Islet precursor cell (in vitro differentiated cells): ENCODE measurements at regions not wholly inside any gene's neighbourhood (a gene's known extent, or its start where the extent isn't known, plus 50 kb on each side); places are given as distances from the start of the nearest gene placed in this dataset.
"Not testable (repeated sequence)": the region's sequence is repeated elsewhere in the genome, so short reads cannot be mapped to it uniquely, and the experiment has no call there.

Experiments used
- DNase-seq: peaks from one replicate; pipeline ENCODE4 v3.0.0-alpha.2; 2018

DNA sequence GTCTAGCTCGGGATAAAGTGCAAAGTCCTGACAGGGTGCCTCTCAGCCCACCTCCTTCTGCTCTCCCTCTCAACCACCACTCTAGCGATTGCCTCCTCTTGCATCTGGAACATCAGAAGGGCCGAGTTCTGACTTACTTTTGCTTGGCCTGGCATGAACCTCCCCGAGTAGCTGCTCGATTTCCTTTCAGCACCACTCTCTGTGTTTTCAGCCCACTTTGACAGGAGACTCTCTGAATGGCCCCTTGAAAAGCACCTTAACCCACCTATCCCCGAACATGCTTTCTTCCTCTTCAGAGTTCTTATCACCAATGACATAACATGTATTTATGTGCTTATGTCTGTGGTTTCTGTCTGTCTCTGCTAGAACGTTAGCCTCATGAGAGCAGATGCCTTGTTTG lies 225.8 kb upstream of the RUNX1 start:
- DNase-seq: no peak

DNA sequence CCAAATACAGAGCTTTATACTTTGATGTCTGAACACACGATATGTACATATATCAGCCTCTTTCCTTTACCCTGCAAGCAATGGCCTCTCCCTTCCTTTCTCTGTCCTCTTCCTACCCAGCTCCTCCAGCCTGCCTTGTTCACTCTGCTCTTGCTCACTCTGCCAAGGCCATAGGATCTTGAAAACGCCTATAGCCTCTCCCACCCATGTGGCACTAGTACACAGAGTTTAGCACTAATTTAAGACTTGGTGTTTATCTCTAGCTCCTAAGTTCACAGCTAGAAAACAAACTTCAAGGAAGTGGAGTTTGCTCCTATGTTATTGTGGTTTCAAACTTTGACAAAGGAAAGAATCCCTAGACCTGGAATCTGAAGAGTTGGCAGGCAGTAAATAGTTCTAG lies 225.0 kb upstream of the RUNX1 start:
- no peak for DNase-seq

DNA sequence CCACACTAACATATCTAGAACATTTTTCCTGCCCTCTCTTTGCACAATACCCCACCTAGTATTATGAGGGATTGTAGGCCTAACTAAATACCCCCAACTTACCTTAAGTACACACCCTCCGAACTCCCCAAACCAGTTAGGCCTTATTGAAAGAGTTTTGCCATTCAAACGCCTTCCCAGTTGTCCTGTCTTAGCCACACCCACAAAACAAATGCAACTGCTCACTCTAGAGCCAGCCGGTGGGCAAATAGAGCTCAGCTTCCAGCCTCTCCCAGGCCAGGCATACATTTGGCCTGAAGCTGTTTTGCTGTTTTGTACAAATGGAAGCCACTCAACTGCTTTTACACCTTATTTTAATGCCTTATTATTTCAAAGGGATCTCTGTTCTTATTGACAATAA lies 224.2 kb upstream of the RUNX1 start:
- DNase-seq: peak; percentile 88

DNA sequence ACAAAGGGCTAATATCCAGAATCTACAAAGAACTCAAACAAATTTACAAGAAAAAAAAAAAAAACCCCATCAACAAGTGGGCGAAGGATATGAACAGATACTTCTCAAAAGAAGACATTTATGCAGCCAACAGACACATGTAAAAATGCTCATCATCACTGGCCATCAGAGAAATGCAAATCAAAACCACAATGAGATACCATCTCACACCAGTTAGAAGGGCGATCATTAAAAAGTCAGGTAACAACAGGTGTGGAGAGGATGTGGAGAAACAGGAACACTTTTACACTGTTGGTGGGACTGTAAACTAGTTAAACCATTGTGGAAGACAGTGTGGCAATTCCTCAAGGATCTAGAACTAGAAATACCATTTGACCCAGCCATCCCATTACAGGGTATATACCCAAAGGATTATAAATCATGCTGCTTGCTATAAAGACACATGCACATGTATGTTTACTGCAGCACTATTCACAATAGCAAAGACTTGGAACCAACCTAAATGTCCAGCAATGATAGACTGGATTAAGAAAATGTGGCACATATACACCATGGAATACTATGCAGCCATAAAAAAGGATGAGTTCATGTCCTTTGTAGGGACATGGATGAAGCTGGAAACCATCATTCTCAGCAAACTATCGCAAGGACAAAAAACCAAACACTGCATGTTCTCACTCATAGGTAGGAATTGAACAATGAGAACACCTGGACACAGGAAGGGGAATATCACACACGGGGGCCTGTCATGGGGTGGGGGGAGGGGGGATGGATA lies 222.4 kb upstream of the RUNX1 start:
- DNase-seq: not testable (repeated sequence)

DNA sequence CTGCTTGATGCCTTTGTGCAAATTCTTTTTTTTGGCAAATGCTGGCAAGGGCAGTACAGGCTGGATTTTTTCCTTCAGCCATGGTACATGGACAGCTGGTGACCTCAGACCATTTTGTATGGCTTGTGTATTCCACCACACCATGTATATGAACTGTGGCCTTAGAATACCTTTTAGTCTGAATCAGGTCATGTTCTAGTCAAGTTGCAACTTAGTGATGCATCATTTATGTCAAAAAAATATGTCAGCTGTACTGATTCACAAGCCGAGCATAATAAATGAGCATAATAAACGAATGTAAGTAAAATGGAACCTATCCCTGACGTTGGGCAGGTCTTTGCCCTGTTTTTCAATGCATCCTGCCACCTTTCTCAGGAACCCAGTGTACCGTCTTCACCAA lies 219.7 kb upstream of the RUNX1 start:
- DNase-seq: no peak

DNA sequence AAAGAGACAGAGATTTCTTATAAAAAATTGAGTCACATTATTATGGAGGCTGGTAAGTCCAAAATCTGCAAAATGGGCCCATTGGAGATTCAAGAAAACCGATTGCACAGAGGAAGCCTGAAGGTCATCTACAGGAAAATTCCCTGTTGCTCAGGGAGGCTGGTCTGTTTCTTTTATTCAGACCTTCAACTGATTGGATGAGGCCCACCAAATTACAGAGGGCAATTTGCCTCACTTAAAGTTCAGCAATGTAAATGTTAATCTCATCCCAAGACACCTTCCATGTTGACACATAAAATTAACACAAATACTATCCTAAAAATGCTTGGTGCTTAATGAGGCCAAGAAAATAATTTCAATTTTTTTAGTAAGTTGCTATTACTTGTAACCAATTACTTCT lies 219.2 kb upstream of the RUNX1 start:
- no peak for DNase-seq

DNA sequence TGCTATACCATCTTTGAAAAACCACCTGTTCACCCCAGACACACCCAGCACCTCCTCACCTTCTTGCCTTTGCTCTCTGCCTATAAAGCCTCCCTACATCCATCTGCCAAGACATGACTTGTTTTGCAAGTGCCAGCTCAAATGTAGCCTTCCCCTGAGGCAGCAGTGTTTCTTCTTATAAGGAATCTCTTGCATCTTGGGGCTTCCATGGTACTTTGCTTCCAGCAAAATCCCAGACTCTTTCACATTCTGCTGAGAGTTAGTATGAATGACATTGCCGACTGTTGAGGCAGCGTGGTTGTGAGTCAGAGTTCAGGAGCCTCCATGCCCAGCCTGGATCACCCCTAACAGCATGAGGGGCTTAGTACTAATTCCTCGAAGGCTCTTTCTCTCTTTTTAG lies 217.4 kb upstream of the RUNX1 start:
- DNase-seq: peak; percentile 79

DNA sequence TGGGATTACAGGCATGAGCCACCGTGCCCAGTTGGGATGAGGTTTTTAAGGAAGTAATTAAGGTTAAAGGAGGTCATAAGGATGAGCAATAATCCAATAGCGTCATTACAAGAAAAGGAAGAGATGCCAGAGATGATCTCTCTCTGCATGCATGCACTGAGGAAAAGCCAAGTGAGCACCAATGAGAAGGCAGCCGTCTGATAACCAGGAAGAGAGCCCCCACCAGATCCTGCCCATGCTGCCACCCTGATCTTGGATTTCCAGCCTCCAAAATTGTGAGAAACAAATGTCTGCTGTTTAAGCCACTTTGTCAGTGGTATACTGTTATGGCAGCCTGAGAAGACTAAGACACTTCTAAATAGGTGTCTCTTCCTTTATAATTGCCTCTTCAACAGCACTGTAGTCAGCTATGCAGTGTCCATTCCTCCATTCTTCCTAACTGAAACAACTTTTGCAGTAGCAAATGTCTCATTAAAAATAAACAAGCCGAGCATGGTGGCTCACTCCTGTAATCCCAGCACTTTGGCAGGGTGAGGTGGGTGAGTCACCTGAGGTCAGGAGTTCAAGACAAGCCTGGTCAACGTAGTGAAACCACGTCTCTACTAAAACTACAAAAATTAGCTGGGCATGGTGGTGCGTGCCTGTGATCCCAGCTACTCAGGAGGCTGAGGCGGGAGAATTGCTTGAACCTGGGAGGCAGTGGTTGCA lies 216.2 kb upstream of the RUNX1 start:
- DNase-seq: no peak

DNA sequence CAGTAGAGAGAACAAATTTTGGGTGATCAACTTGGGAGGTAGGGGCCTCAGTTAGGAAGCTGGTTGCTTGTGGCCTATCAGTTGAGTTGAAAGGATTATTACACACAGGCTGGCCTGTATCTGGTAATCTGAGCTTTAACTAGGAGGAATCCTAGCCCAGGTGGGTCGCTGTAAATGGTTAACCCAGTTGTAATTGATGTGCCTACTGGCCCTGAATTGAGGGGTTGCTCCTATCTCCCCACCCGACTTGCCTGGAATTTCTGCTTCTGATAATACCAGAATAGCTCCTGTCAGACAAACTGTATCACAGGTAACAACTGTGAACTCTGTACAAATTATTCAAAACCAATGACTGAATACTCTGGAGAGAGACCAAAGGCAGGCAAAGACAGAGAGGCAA lies 210.4 kb upstream of the RUNX1 start:
- DNase-seq: no peak

DNA sequence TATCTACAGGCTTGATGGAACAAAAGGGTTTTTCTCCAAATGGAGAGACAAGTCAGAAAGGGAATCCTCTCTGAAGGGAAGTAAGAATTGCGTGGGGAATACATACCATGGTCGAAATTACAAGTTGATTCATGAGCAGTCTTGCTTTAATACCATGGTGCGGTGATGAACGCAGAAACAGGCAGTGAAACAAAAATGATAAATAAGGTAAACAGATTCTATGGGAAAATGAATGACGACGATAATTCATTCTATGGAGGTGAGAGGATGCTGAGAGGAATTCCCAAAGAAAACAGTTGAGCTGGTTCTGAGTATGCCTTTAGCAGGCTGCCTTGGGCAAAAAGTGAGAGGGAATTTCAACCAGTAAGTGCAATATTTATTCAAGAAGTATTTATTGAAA lies 209.4 kb upstream of the RUNX1 start:
- no peak for DNase-seq

DNA sequence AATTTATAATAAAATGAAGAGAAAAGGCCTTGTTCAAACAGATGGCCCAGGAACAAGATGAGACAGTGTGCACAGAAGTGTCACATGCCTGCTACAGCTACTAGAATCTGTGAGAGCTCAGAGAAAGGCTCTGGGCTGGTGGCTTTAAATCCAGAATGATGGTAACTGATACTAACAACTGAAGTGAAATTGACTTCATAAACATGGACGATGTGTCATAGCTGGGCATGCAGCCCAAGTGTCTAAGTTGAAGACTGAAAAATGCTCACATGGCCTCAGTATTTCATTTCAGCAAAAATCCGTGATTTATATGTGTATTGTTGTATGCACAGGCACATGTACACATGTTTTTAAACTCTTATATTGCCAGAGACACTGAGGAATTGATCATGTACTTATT lies 208.3 kb upstream of the RUNX1 start:
- DNase-seq: no peak

DNA sequence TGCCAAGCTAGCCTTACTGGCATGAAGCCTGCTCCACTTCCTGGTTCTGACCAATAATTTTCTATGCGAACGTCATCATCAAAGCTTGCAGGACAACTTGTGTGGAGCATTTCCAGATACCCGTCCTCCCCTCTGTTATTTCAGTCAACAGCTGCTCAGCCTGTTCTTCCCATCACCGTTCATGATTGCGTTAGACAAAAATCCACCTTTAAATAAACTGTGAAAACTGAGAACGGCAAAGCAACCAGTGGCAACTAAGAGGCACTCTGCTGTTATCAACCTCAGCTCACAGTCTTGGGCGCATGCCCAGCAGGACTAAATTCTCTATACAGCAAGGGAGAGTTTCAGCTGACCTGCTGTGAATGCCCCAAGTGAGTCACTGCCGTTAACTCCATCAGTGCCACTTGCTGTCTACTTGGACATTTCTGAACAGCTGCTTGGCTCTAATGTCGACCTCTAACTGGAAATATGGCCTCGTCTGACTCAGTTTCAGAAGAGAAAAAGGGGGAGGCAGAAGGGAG lies 207.4 kb upstream of the RUNX1 start:
- peak; percentile 92 for DNase-seq

DNA sequence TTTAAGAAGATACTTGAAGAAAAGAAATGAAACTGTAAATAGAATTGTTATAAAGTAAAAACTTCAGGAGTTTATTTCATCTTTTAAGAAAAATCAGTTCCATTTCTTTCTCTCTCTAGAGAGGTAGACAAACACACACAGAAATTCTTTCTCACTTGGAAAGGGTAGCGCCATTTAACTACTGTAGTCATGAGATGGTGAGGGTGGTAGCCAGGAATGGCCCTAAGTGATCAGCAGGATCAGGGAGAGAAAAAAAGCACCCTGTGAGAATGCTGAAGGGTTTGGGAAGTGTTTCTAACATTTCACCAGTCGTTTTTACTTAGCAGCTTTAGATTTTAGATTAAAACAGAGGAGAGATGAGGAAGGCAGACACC lies 205.7 kb upstream of the RUNX1 start:
- no peak for DNase-seq

DNA sequence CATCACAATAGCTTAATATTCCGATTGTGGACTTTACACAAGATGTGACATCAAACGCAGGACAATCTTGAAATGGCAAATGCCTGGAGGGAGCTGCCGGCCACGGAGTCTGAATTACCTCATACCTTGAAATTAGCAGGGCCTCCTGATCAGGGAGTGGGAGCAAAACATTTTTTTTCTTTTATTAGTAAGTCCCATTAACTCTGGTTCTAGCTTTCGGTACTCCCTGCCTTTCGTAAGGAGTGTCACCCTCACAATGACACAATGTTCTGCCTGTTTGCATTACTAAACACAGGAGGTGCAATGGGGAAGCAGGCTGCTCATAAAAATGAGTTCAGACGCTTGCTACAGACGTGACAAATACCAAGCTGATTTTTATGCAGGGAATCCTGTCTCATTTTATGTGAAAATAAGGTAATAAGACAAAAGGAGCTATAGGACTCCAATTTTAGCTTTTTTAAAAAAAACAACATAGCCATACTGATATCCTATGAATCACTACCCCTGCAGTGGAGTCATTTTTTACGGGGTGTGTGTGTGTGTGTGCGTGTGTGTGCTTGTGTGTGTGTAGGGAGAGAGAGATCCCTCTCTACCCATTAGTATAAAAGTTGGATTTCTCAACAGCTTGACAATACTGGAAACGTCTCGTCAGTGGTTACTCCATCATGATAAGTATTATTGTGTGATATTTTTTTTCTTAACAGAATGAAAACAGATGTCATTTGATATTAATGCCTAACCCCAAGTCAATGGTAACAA lies 205.1 kb upstream of the RUNX1 start:
- DNase-seq: no peak

DNA sequence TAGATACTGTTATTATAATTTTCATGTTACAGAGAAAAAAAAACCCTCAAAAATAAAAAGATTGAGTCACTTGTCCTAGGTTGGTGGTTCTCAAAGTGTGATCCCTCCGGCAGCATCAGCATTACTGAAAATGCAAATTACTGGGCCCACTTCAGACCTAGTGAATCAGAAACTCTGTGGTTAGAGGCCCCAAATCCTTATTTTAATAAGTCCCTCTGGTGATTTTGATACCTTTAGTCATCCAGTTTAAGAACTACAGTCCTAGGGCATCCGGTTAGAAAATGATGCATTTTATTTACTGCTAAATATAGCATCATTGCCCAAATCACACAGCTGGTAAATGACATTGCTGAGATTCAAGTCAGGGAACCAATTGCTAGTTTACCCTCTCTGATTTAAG lies 203.7 kb upstream of the RUNX1 start:
- no peak for DNase-seq

DNA sequence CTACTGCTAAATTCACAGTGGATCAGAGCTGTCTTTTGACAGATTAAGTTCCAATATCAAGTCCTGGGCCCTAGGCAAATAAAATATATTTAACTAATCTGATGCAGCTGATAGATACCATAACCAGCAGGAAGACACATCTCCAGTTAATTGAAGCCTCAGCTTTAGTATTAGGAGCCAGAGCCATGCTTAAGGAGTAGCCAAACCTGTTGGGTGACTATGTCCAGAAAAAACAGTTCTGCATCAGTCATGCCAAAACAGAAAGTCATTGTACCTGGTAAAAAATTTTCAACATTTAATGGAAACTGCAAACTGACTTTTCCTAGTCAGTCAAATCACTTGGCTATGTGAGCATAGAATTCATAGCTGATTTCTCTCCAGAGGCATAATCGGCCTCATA lies 200.5 kb upstream of the RUNX1 start:
- no peak for DNase-seq

DNA sequence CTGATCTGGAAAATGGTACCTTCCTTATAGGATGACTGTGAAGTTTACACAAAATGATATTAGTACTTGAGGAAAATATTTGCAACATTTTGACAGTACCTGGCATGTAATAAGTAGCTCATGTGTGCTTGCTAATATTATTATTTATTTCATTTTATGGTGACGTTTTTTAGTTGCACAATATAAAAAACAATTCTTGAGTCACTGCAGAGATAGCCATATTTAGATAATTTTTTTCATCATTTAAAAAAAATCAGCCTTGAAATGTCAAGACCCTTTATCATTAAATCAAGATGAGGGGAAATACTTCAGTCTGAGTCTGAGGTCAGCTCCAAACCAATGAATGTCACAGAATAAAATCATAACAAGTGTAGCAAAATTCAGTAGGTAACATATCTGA lies 196.8 kb upstream of the RUNX1 start:
- no peak for DNase-seq

DNA sequence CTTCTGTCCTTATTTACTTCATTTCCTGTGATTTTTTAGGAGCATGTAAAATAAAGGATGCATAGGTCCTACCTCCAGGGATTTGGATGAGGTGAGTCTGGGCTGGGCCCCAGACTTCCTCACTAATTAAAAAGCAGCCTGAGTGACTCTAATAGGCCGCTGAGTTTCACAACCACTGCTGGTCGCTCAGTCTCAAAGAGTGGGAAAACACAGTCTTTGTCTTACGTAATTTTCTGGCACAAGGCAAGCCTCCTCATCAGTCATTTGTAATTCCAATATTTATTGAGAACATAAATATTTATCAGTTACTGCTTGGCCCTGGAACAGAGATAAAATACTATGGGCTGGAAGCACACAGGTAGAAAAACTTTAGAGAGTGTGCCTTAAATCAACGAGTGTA lies 195.4 kb upstream of the RUNX1 start:
- no peak for DNase-seq

DNA sequence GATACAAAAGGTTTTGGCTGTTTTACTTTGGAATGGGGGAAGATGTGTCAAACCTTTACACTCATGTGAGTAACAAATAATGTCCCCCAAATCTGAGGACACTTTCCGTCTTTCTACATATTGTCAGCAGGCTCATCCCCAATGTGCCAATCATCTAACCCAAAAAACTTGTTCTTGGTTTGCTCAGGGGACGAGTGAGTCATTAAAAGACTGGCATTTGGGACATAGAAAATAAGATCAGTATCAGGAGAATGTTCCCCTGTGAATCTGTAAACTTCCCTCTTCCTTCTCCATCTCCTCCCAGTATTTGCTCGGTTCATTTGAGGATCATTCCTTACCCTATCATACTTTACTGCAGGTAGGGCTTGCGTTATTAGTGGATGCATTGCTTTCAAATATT lies 194.1 kb upstream of the RUNX1 start:
- DNase-seq: no peak

DNA sequence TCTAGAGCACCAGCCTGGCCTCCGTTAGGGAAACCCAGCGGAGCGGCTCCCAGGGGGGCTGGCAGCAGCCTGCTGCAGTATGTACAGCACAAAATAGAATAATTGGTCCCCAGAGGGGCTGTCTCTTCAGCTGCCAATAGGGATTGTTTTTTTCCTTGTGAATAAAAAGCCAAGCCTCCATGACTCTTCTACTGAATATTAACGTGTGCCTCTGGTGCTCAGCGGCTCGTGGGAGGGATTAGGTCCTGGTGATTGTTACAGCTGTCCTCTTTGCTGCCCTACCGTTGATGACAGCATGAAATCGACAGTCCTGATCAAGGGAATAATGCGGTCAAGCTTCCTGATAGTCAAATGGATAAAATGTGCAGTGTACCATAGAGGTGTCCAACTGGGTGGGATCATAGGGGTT lies 190.7 kb upstream of the RUNX1 start:
- no peak for DNase-seq

DNA sequence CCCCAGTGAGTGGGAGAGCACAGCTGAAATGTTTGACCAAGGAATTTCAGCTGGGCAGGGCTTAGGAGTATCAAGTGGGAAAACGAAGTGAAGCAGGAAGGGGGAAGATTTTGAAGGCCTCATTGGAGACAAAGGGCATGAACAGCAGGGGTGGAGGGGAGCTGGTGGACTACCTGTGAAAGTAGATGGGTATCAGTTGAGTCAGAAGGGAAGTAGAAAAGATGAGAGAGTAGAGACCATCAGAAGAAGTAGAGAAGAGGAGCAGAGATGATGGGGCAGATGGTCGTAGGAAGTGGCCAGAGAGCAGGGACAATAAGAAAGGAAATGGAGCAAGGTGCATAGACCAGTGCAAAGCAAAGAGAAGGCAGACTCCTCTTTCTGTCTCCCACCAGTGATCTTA lies 189.0 kb upstream of the RUNX1 start:
- no peak for DNase-seq

DNA sequence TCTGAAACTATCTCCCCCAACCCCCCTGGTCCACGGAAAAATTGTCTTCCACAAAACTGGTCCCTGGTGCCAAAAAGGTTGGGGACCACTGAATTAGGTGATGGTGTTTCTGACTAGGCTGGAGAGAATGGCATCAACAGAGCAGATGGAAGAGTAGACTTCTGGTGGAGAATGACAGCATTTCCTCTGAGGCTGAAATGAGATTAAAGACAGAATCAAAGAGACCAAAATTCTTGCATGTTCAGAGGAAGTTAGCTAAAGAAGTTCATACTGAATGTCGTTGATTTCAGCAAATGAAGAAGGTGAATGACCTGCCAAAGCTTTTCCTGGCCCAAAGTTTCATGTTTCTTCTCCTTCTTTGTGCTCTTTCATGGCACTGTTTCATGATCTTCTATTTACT lies 188.2 kb upstream of the RUNX1 start:
- no peak for DNase-seq

DNA sequence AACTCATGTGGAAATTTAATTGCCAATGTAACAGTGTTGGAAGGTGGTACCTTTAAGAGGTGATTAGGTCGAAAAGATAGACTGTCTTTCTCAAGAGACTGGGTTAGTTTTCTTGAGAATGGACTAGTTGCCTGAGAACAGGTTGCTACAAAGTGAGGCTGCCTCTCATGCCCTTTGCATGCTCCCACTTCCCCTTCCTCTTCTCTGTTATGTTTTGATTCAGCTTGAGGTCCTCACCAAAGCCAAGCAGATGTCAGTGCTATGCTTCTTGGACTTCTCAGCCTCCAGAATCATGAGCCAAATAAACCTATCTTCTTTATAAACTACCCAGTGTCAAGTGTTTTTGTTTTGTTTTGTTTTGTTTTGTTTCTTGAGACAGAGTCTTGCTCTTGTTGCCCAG lies 187.0 kb upstream of the RUNX1 start:
- no peak for DNase-seq

DNA sequence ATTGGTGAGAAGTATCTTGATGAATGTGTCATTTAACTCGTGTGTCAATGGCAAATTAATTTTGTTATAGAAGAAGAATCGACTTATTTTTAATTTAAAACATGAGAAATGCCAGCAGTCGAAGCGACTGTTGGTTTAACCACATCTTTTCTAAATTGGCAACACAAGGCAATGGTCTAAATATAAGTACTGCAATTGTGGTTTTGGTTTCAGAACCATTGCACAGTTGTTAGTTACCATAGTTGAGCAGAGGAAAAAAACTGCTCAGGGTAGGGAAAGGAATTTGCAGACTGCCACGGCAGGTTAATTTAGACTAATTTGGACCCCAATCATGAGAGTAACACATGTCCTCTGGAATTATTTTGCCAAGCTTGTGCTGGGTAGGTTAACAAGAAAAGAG lies 185.6 kb upstream of the RUNX1 start:
- DNase-seq: no peak
